K562 (cell line): ENCODE measurements at regions not wholly inside any gene's neighbourhood (a gene's known extent, or its start where the extent isn't known, plus 50 kb on each side); places are given as distances from the start of the nearest gene placed in this dataset.

ENCODE experiments used
- ATAC-seq: fragments of 200-7000 bp; cut with Tn5 transposase; 3 replicates; pipeline ENCODE4 v1.9.1; 2020; ENCODE audit warnings: moderate library complexity
- BruUV-seq: library from RNA; stranded (reverse); fragments of 400-500 nt; replicated peaks from 2 replicates; lab custom pipeline; 2021; lab: Mats Ljungman, UMichigan
- CTCF ChIA-PET: fragments of 300-600 bp; formaldehyde crosslinking; extraction: SDS; loops from one replicate; lab custom pipeline; 2021; ENCODE audit warnings: low intra/inter-chr PET ratio; lab: Yijun Ruan, JAX
- POLR2A ChIA-PET: fragments of 300-600, 350-650 bp; sonication (Branson Sonifier 250); formaldehyde crosslinking; extraction: SDS; loops from one replicate; lab custom pipeline; 2021; ENCODE audit warnings: antibody characterized with exemption, inconsistent platforms; lab: Yijun Ruan, JAX
- DNase-seq, 4 experiments: peaks; one replicate each; pipeline versions ENCODE4 v3.0.0 to v3.0.0-alpha.2; 2011 to 2018; ENCODE audit warnings: low spot score in 3 of 4, mixed read lengths in 3 of 4; ENCODE audit errors: extremely low read depth in 1 of 4
- FAIRE-seq: peaks from 2 replicates; lab custom pipeline; 2011; peaks lifted over from hg19 to GRCh38; lab: Jason Lieb, UNC
- H2AFZ ChIP-seq: 2 replicates; pipeline ENCODE4 v1.6.0; 2011; ENCODE audit warnings: low read depth, low read length, control low read depth, inconsistent platforms
- H3K27ac ChIP-seq: fragments of 200-600 bp; 3 replicates; pipeline ENCODE4 v1.8.0; 2011; ENCODE audit warnings: low read depth, mild to moderate bottlenecking, control low read depth, inconsistent platforms, low read length, moderate library complexity, mixed read lengths; ENCODE audit errors: extremely low read depth
- H3K27me3 ChIP-seq, 2 experiments: fragments of 300-600 bp in 1 of 2; 2 replicates in 1 of 2; 3 replicates in 1 of 2; pipeline versions ENCODE4 v1.6.0 to v1.8.0; 2011; ENCODE audit warnings: inconsistent platforms in 2 of 2, low read length in 2 of 2, mild to moderate bottlenecking in 1 of 2, mixed read lengths in 1 of 2, moderate library complexity in 1 of 2; ENCODE audit not compliant: control insufficient read depth in 2 of 2, insufficient read depth in 2 of 2
- H3K36me3 ChIP-seq: fragments of 300-600 bp; 3 replicates; pipeline ENCODE4 v1.8.0; 2011; ENCODE audit warnings: mild to moderate bottlenecking, low read length, inconsistent platforms; ENCODE audit not compliant: control insufficient read depth, insufficient read depth
- H3K4me1 ChIP-seq, 2 experiments: fragments of 200-600 bp in 1 of 2; replicated peaks in 1 of 2; 2 replicates in 1 of 2; 3 replicates in 1 of 2; pipeline versions ENCODE4 v1.5.1 to v1.8.0; 2011; ENCODE audit warnings: inconsistent platforms in 2 of 2, low read length in 2 of 2, mild to moderate bottlenecking in 1 of 2, mixed read lengths in 1 of 2, moderate library complexity in 1 of 2; ENCODE audit not compliant: control insufficient read depth in 2 of 2, insufficient read depth in 2 of 2
- H3K4me2 ChIP-seq: 2 replicates; pipeline ENCODE4 v1.6.1; 2011; ENCODE audit warnings: low read length, control low read depth, inconsistent platforms, mixed read lengths; ENCODE audit not compliant: insufficient read depth
- H3K4me3 ChIP-seq: fragments of 200-600 bp; sonication (generic), shearing (Covaris generic); 2 replicates; pipeline ENCODE4 v1.5.1; 2016; ENCODE audit warnings: control low read depth, inconsistent platforms
- H3K79me2 ChIP-seq: fragments of 200-600 bp; 3 replicates; pipeline ENCODE4 v1.8.0; 2011; ENCODE audit warnings: low read length, inconsistent platforms; ENCODE audit not compliant: control insufficient read depth, insufficient read depth
- H3K9ac ChIP-seq, 2 experiments: 2 replicates each; pipeline versions ENCODE4 v1.6.0 to v1.6.1; 2011; ENCODE audit warnings: low read depth in 2 of 2, low read length in 2 of 2, control low read depth in 1 of 2, inconsistent platforms in 1 of 2, mild to moderate bottlenecking in 1 of 2, mixed read lengths in 1 of 2; ENCODE audit not compliant: insufficient read depth in 1 of 2
- H3K9me1 ChIP-seq: one replicate; pipeline ENCODE4 v1.6.0; 2011; ENCODE audit warnings: inconsistent platforms, mild to moderate bottlenecking, low read length, moderate library complexity; ENCODE audit not compliant: control insufficient read depth, insufficient read depth
- H3K9me3 ChIP-seq: replicated peaks from 2 replicates; pipeline ENCODE4 v1.5.1; 2011; ENCODE audit warnings: low read depth, low read length, inconsistent platforms; ENCODE audit not compliant: control insufficient read depth, insufficient read depth
- H4K20me1 ChIP-seq: replicated peaks from 2 replicates; pipeline ENCODE4 v1.6.1; 2011; ENCODE audit warnings: low read length, inconsistent platforms, mixed read lengths; ENCODE audit not compliant: control insufficient read depth, insufficient read depth
- GTF2F1 ChIP-seq: IDR thresholded peaks from 2 replicates; pipeline ENCODE4 v1.6.1; 2011; ENCODE audit warnings: low read depth, low read length, improper control_type of control experiment
- HDAC1 ChIP-seq, 2 experiments: fragments of 450-650 bp; IDR thresholded peaks; 2 replicates each; pipeline ENCODE4 v1.6.1; 2016 to 2017; ENCODE audit warnings: inconsistent platforms in 1 of 2, mild to moderate bottlenecking in 1 of 2, moderate library complexity in 1 of 2
- HMG20A ChIP-seq: fragments of 450-650 bp; formaldehyde crosslinking; conservative IDR thresholded peaks from 2 replicates; pipeline ENCODE4 v1.4.0; 2020; ENCODE audit warnings: mild to moderate bottlenecking, mixed read lengths
- KDM1A ChIP-seq, 2 experiments: fragments of 450-650 bp; IDR thresholded peaks; 2 replicates each; pipeline ENCODE4 v1.6.1; 2016; ENCODE audit warnings: mild to moderate bottlenecking in 2 of 2
- PCBP2 ChIP-seq: fragments of 200-400 bp; formaldehyde crosslinking; IDR thresholded peaks from 2 replicates; pipeline ENCODE4 v1.6.1; 2018; ENCODE audit warnings: low read length, low read depth, mild to moderate bottlenecking, moderate library complexity; ENCODE audit not compliant: poor library complexity, severe bottlenecking
- SMAD4 ChIP-seq: fragments of 250-450 bp; sonication (Bioruptor Pico); conservative IDR thresholded peaks from 2 replicates; pipeline ENCODE4 v1.8.0; 2021; ENCODE audit warnings: inconsistent platforms, mild to moderate bottlenecking, moderate library complexity
- SREBF2 ChIP-seq: sonication (generic); formaldehyde crosslinking; IDR thresholded peaks from 2 replicates; pipeline ENCODE4 v1.4.0; 2020; ENCODE audit warnings: mild to moderate bottlenecking, missing genetic modification reagents
- SRSF1 ChIP-seq: fragments of 200-400 bp; formaldehyde crosslinking; IDR thresholded peaks from 2 replicates; pipeline ENCODE4 v1.6.1; 2017; ENCODE audit warnings: mild to moderate bottlenecking, low read depth, low read length, moderate library complexity
- SUPT5H ChIP-seq: fragments of 450-650 bp; IDR thresholded peaks from 2 replicates; pipeline ENCODE4 v1.6.1; 2016
- TCF7 ChIP-seq: sonication (generic); IDR thresholded peaks from 2 replicates; pipeline ENCODE4 v1.6.1; 2016; ENCODE audit warnings: antibody characterized with exemption, borderline replicate concordance
- XRCC3 ChIP-seq: fragments of 450-650 bp; IDR thresholded peaks from 2 replicates; pipeline ENCODE4 v1.6.1; 2017; ENCODE audit warnings: mild to moderate bottlenecking, moderate library complexity
- ZBTB9 ChIP-seq: fragments of 450-650 bp; formaldehyde crosslinking; IDR thresholded peaks from 2 replicates; pipeline ENCODE4 v1.4.0; 2020; ENCODE audit warnings: mild to moderate bottlenecking, moderate library complexity
- ZKSCAN1 ChIP-seq: fragments of 150-350 bp; IDR thresholded peaks from 2 replicates; pipeline ENCODE4 v1.6.1; 2016; ENCODE audit warnings: low read depth, low read length
- ZNF140 ChIP-seq: fragments of 250-450 bp; sonication (Bioruptor Pico); IDR thresholded peaks from 2 replicates; pipeline ENCODE4 v1.8.0; 2021; ENCODE audit warnings: moderate library complexity, mild to moderate bottlenecking, inconsistent platforms
- ZNF174 ChIP-seq: fragments of 250-450 bp; sonication (Bioruptor Pico); IDR thresholded peaks from 2 replicates; pipeline ENCODE4 v1.4.0; 2020; ENCODE audit warnings: mild to moderate bottlenecking
- ZNF586 ChIP-seq: fragments of 450-650 bp; formaldehyde crosslinking; conservative IDR thresholded peaks from 2 replicates; pipeline ENCODE4 v1.4.0; 2020; ENCODE audit warnings: mild to moderate bottlenecking, moderate library complexity
- ZNF644 ChIP-seq: fragments of 200-800 bp; sonication (Bioruptor generic); IDR thresholded peaks from 2 replicates; pipeline ENCODE4 v1.6.1; 2016; ENCODE audit warnings: low read depth, missing genetic modification characterization, missing compliant biosample characterization
- WGBS: fragments of 100-300 bp; shearing (Covaris generic); methylation state at CpG from one replicate; pipeline ENCODE4 v1.1.6; 2016; ENCODE audit warnings: low coverage, mixed read lengths; ENCODE audit not compliant: insufficient coverage; ENCODE audit errors: missing lambda C conversion rate; 5-methylcytosine and 5-hydroxymethylcytosine counted together
- in situ Hi-C: fragments of 300-500 bp; cut with MboI; formaldehyde crosslinking; loops from 4 replicates; pipeline ENCODE4 v1.15.0; 2018; ENCODE audit warnings: inconsistent platforms, mixed read lengths
- intact Hi-C: fragments of 100-400 bp; cut with micrococcal nuclease; formaldehyde crosslinking; loops from 2 replicates; pipeline ENCODE4 v1.14.2; 2022

GRCh38 chr6:105593805-105594671, 191.2 kb upstream of the PREP start:
- Histone ChIP-seq H3K4me1 (no peaks in the 10 kb centered on the region), H2AFZ (no peak overlapping the region), H3K4me3 (no peak overlapping the region), H3K36me3 (no peaks in the 10 kb centered on the region), H3K9me1 (no peaks in the 10 kb centered on the region), H3K79me2 (no peaks in the 10 kb centered on the region), H3K27me3 (peaks cover 0 to 8% of the 10 kb centered on the region in 2 experiments; a peak in 2 of 5 replicates), H3K9me3 (no peaks in the 10 kb centered on the region), H3K4me2 (no peak overlapping the region), H3K9ac (no peak overlapping the region), H3K27ac (no peak overlapping the region), H4K20me1 (no peaks in the 10 kb centered on the region)
- no peak for DNase-seq
- BruUV-seq, result no TSS peak
- ChIA-PET CTCF (interaction anchor here (0.6 kb wide), 1 partner anchor 299 kb away, joined by 4 read pairs; no protein-coding TSS in a partner anchor), POLR2A (no interaction called here)
- TF ChIP-seq TCF7 (no peak), ZNF140 (no peak), PCBP2 (no peak), ZNF174 (no peak), ZBTB9 (CRISPR knock-in tag) (no peak), ZNF644 (tag) (no peak), SMAD4 (no peak), ZKSCAN1 (no peak), KDM1A (IDR thresholded peaks at IDR 0.05) (no peak), SRSF1 (no peak), HMG20A (no peak), GTF2F1 (no peak), SUPT5H (no peak), XRCC3 (no peak), SREBF2 (CRISPR knock-in tag) (no peak), ZNF586 (CRISPR knock-in tag) (no peak), HDAC1 (IDR thresholded peaks at IDR 0.05) (no peak)
- FAIRE-seq, result no peak
- WGBS, result 4% methylated on average over 4 of the region's 4 CpGs
- in situ Hi-C loops (no loop called here), intact Hi-C loops (no loop called here)
- no peak for ATAC-seq
